Astrocyte of the cerebellum (primary cell): ENCODE measurements at regions not wholly inside any gene's neighbourhood (a gene's known extent, or its start where the extent isn't known, plus 50 kb on each side); places are given as distances from the start of the nearest gene placed in this dataset.

Experiments used
- DNase-seq: peaks from one replicate; pipeline ENCODE4 v3.0.0-alpha.2; 2011; ENCODE audit warnings: low read depth
- H3K4me3 ChIP-seq: 2 replicates; pipeline ENCODE4 v1.5.1; 2011; ENCODE audit warnings: mild to moderate bottlenecking, low read depth, low read length, moderate library complexity
- in situ Hi-C: cut with HindIII; loops from 2 replicates; pipeline ENCODE4 v1.10.0; 2017; ENCODE audit warnings: low sequenced_read_pairs
- TF ChIP-seq, protein P1 (sequence below): IDR thresholded peaks from 2 replicates; pipeline ENCODE4 v1.5.1; 2012; ENCODE audit warnings: low read length, low read depth, moderate library complexity, mild to moderate bottlenecking; ENCODE audit errors: missing control alignments

DNA sequence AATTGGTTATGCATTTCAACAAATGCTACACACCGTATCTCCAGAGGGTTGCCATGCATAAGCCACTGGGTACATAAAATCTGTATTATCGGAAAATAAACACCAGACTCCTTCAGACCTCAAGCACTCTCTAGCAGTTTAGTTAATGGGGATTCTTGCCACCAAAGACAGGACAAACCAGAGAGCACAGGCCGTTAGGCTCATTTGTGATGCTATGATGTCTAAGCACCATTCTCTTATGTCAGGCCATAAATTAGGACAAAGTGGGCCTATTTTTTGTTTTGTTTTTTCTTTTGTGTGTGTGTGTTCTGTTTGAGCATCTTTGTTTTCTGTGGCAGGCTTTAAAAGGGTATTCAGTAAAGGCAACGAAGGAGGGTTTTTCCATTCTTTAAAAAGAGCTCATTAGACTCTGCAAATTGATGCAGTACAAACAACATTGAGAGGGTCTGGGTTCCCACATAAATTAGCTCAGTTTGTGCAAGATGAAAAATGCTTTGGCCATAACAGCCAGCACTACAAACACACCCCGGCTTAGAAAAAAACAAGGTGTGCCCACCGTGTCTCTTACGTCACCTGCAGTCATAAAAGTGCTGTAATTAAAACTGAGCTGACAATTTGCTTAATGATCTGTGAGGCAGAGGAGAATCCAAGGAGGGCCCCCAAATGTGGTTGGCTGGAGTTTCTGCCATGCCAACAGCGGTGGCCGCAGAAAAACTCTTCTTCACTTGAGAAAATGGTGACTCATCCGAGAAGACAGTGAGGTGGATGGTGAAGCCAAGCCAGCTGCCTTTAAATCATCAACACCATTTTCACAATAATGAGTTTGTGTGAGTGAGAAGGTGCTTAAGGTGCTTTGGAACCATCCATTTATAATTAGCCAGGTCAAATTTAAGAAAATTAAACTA lies 297.9 kb downstream of the GATA3 start:
- no peak overlapping the region for H3K4me3 ChIP-seq
- no peak for DNase-seq
- in situ Hi-C loops, result no loop called here
- TF ChIP-seq, protein P1, sequence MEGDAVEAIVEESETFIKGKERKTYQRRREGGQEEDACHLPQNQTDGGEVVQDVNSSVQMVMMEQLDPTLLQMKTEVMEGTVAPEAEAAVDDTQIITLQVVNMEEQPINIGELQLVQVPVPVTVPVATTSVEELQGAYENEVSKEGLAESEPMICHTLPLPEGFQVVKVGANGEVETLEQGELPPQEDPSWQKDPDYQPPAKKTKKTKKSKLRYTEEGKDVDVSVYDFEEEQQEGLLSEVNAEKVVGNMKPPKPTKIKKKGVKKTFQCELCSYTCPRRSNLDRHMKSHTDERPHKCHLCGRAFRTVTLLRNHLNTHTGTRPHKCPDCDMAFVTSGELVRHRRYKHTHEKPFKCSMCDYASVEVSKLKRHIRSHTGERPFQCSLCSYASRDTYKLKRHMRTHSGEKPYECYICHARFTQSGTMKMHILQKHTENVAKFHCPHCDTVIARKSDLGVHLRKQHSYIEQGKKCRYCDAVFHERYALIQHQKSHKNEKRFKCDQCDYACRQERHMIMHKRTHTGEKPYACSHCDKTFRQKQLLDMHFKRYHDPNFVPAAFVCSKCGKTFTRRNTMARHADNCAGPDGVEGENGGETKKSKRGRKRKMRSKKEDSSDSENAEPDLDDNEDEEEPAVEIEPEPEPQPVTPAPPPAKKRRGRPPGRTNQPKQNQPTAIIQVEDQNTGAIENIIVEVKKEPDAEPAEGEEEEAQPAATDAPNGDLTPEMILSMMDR, result no peak

DNA sequence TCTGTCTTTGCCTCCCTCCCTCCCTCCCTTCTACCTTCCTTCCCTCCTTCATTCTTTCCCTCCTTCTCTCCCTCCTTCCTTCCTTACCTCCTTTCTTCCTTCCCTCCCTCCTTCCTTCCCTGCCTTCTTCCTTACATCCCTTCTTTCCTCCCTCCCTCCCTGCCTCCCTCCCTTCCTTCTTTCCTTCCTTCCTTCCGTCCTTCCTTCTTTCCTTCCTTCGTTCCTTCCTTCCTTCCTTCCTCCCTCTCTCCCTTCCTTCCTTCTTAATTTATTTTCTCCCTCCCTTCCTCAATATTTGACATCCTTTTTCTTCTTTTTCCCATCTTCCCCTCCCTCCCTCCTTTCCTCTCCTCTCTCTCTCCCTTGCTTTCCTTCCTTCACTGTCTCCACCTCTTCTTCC lies 301.8 kb downstream of the GATA3 start:
- in situ Hi-C loops, result no loop called here
- no peak for DNase-seq
- H3K4me3 ChIP-seq, result no peak overlapping the region
- TF ChIP-seq, protein P1, result no peak

DNA sequence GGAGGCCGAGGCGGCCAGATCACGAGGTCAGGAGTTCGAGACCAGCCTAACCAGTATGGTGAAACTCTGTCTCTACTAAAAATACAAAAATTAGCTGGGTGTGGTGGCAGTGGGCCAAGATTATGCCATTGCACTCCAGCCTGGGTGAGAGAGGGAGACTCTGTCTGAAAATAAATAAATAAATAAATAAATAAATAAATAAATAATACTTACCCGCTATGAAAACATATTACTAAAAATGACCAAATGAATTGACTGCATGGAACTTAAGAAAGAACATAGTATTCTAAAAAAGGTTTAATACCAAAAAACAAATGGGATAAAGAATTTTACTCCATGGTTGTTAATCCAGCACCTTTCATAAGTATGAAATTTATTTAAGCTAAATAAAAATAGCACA lies 305.0 kb downstream of the GATA3 start:
- in situ Hi-C loops, result no loop called here
- no peak overlapping the region for H3K4me3 ChIP-seq
- DNase-seq, result no peak
- TF ChIP-seq, protein P1, result no peak

DNA sequence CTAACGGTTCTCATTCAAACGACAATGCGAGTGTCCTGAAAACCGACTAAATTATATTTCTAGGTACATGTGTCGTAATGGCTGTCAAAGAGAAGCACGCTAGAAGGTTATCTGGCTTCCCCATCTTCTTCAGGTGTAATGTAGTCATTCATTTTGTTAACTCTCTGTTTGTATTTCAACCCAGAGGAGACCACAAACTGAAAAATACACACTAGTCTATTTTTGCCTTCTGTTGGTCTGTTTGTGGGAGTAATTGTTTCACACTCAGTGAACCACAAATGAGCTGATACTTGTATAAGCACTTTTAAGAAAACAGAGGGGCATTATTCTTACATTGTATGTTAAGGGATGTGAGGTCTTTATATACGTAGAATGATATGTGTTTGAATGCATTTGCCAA lies 305.9 kb downstream of the GATA3 start:
- in situ Hi-C loops, result no loop called here
- no peak overlapping the region for H3K4me3 ChIP-seq
- no peak for DNase-seq
- TF ChIP-seq, protein P1, result no peak

DNA sequence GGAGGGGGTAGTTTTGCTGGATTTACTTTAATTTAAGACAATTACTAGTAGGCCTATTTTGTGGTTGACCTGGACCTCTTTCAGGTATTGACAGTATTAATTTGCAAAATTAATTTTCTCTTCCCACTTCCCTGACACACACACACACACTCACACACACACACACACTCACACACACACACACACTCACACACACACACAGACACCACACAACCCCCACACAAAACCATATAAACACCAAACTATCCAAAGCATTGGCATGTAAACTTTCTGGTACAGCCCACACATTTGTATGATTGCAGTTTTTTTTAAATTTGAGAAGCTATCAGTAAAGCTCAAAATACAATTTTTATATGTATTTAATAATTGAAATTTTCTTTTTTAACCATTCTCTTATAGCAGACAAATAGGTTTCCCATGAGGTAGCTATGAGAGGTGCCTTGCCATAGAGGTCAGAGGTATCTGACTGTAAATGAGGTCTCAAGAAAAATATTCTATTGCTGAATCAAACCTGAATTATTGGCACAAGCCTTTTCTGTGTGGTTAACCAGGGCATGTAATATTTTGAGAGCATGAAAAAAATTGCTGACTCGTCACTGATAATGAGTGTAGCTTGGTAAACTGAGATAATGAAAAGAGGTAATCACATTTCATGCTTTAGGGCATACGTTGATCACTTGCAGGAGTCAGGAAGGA lies 306.5 kb downstream of the GATA3 start:
- no peak for DNase-seq
- H3K4me3 ChIP-seq, result no peak overlapping the region
- in situ Hi-C loops, result no loop called here
- TF ChIP-seq, protein P1, result no peak

DNA sequence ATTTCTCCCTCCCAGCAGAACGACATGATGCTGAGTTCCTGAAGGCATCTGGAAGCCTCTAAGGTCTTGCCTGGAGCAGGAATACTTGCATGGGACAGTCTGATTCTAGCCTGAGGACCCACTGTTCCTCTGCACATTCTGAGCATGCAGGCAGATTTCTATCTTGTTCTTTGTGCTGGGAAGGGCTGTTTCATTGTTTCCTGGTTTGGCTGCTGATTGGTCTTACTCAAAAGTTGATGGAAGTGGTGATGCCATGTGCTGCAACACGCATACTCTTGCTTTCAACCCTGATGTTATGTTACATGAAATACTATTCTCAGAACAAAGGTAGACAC lies 307.0 kb downstream of the GATA3 start:
- TF ChIP-seq, protein P1, result no peak
- no peak overlapping the region for H3K4me3 ChIP-seq
- in situ Hi-C loops, result no loop called here
- DNase-seq, result no peak
